ENCODE measurements at regions not wholly inside any gene's neighbourhood (a gene's known extent, or its start where the extent isn't known, plus 50 kb on each side); places are given as distances from the start of the nearest gene placed in this dataset.

DNA sequence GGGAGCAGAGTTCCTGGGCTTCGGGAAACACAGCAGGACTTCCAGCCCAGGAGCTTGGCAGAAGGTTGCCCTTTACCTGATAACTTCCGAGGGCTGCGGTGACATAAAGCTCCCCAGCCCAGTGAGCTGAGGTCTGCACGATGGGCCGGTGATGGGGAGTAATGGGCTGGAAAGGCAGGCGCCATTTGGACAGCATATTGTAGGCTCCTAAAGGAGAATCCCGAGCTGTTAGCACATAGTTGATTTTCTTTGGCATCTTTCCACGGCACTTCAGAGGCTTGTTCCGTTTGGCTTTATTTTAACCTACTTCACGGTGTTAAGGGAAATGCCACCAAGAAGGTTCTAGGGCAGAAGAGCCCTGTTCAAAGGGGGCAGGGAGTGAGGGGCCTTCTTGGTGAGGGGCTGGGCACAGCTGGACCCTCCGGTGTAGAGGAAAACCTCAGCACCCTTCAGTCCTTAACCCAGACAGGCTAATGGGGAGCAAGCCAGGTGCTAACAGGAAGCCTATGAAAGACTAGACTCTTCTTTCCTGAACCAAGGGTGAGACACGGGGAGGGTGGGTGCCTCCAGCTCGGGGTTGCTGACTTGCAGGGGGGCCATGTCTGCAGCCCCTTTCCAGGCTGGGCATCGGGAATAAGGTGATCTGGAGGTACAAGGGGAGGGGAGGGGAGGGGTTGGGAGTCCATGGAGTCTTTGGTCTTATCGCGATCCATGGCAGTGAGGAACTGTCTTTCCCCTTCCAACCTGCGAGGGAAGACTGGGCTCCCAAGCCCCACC lies 347.7 kb downstream of the GLRX3 start:
- TF ChIP-seq EZH2 (IDR thresholded peaks at IDR 0.05; ENCODE audit: borderline replicate concordance, low read length): no peak
- TF ChIP-seq, protein P1, sequence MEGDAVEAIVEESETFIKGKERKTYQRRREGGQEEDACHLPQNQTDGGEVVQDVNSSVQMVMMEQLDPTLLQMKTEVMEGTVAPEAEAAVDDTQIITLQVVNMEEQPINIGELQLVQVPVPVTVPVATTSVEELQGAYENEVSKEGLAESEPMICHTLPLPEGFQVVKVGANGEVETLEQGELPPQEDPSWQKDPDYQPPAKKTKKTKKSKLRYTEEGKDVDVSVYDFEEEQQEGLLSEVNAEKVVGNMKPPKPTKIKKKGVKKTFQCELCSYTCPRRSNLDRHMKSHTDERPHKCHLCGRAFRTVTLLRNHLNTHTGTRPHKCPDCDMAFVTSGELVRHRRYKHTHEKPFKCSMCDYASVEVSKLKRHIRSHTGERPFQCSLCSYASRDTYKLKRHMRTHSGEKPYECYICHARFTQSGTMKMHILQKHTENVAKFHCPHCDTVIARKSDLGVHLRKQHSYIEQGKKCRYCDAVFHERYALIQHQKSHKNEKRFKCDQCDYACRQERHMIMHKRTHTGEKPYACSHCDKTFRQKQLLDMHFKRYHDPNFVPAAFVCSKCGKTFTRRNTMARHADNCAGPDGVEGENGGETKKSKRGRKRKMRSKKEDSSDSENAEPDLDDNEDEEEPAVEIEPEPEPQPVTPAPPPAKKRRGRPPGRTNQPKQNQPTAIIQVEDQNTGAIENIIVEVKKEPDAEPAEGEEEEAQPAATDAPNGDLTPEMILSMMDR (conservative IDR thresholded peaks at IDR 0.05 in 1 of 2, IDR thresholded peaks at IDR 0.05 in 1 of 2; ENCODE audit: extremely low read depth in 1 of 2, insufficient read depth in 1 of 2, low read depth in 1 of 2, low read length in 2 of 2): no peak
